ENCODE measurements at regions not wholly inside any gene's neighbourhood (a gene's known extent, or its start where the extent isn't known, plus 50 kb on each side); places are given as distances from the start of the nearest gene placed in this dataset.

DNA sequence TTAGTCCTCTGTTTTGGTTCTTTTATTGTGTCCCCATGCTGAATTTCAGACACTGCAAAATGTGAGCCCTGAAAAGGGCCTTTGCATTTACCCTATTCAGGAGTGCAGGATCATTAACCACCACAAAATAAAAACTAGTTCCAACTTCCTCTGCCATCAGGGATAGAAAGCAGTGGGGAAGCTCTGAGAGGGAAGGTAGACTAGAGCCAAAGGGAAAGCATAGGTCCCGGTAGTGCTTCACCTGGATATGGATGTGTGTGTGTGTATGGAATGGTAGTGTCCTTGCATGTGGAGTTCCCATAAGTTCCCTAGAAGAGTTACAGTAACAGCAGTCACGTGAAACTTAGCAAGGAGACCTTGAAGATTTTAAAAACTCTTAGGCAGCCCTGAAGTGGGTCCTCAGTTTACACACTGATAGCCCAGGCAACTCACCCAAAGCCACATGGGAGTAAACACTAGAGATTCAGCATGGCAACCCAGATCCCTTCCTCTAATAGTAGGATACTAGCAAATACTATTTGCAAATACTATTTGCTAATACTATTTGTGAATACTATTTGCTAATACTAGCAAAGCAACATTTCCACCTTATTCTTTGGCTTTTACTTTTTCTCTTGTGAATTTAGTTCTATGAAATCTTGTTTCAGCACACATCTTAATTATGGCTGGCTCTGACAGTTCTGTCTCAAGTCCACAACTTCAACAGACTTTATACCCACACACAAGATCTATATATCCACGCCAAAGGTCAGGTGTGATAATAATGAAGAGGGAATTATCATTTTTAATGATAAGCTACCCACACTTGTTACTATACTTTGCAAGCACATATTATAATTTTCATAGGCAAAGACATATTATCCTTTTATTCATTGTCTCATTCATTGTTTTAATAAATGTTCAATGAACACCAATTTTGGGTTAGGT is 70.4 kb upstream of the IFNE start:
- in situ Hi-C loops (cut with HindIII; ENCODE audit: extremely low pct_ligation_motif_present, low pct_unique_long_range_greater_than_20kb) (no loop called here), intact Hi-C loops (cut with micrococcal nuclease; ENCODE audit: unreplicated experiment) (no loop called here)
- no peaks in the 10 kb centered on the region for H3K27me3 ChIP-seq (ENCODE audit: control insufficient read depth in 1 of 2, insufficient read depth in 2 of 2, low read length in 2 of 2)
- H4K20me1 ChIP-seq (ENCODE audit: insufficient read depth, low read length) = no peaks in the 10 kb centered on the region
- no peaks in the 10 kb centered on the region for H3K4me1 ChIP-seq (ENCODE audit: insufficient read depth, low read length)
- H3K9ac ChIP-seq (ENCODE audit: insufficient read depth, low read depth, low read length) = no peak overlapping the region
- no peaks in the 10 kb centered on the region for H3K36me3 ChIP-seq (replicated peaks in 1 of 2; ENCODE audit: control insufficient read depth in 1 of 2, insufficient read depth in 2 of 2, low read length in 2 of 2)
- no peaks in the 10 kb centered on the region for H3K79me2 ChIP-seq (ENCODE audit: insufficient read depth, low read length)
- no peak overlapping the region for H3K4me2 ChIP-seq (ENCODE audit: low read depth, low read length)
- H3K9me3 ChIP-seq (ENCODE audit: low read length) = no peaks in the 10 kb centered on the region
- H2AFZ ChIP-seq (ENCODE audit: low read length) = no peak overlapping the region
- no peak overlapping the region for H3K4me3 ChIP-seq (replicated peaks in 1 of 3; ENCODE audit: insufficient read depth in 1 of 3, low read depth in 2 of 3, low read length in 3 of 3)
- BruUV-seq (replicated peaks) = no TSS peak
- 0% methylated on average over 3 of the region's 3 CpGs for WGBS (ENCODE audit: low lambda C conversion rate)
- ATAC-seq (no peak), DNase-seq (ENCODE audit: low spot score) (no peak), FAIRE-seq (no peak)
- no peak overlapping the region for H3K27ac ChIP-seq (ENCODE audit: extremely low read length, insufficient read depth, low read length)
- CTCF ChIA-PET (ENCODE audit: low intra/inter-chr PET ratio, low total read pairs) = no interaction called here
- POLR2A ChIA-PET = no interaction called here
- no peak for TF ChIP-seq DNMT1 (CRISPR knock-in tag; IDR thresholded peaks at IDR 0.05)

DNA sequence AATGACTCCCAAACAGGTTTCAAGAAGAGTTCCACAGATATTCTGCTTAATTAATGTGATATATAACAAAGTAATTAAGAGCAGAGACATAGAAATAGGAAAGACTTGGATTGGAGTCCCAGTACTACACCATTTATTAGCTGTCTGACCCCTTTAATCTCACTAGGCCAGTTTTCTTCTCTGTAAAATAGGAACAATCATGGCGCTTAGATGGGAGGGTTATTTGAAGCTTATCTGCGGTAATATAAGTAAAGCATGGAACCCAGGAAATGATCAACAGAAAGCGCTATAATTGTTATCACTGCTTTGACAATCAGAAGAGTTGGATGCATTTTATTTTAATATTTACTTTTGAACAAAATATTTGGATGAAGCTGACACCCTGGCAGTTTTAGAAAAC is 71.3 kb upstream of the IFNE start:
- CTCF ChIA-PET (ENCODE audit: low intra/inter-chr PET ratio, low total read pairs) = no interaction called here
- Histone ChIP-seq H3K36me3 (replicated peaks in 1 of 2; ENCODE audit: control insufficient read depth in 1 of 2, insufficient read depth in 2 of 2, low read length in 2 of 2) (no peaks in the 10 kb centered on the region), H3K79me2 (ENCODE audit: insufficient read depth, low read length) (no peaks in the 10 kb centered on the region), H3K4me1 (ENCODE audit: insufficient read depth, low read length) (no peaks in the 10 kb centered on the region), H2AFZ (ENCODE audit: low read length) (no peak overlapping the region), H4K20me1 (ENCODE audit: insufficient read depth, low read length) (no peaks in the 10 kb centered on the region), H3K4me3 (replicated peaks in 1 of 3; ENCODE audit: insufficient read depth in 1 of 3, low read depth in 2 of 3, low read length in 3 of 3) (no peak overlapping the region), H3K27me3 (ENCODE audit: control insufficient read depth in 1 of 2, insufficient read depth in 2 of 2, low read length in 2 of 2) (no peaks in the 10 kb centered on the region), H3K27ac (ENCODE audit: extremely low read length, insufficient read depth, low read length) (no peak overlapping the region), H3K9ac (ENCODE audit: insufficient read depth, low read depth, low read length) (no peak overlapping the region), H3K9me3 (ENCODE audit: low read length) (no peaks in the 10 kb centered on the region), H3K4me2 (ENCODE audit: low read depth, low read length) (no peak overlapping the region)
- POLR2A ChIA-PET = no interaction called here
- ATAC-seq = no peak
- in situ Hi-C loops (cut with HindIII; ENCODE audit: extremely low pct_ligation_motif_present, low pct_unique_long_range_greater_than_20kb) = no loop called here
- TF ChIP-seq ZNF616 (CRISPR knock-in tag; IDR thresholded peaks at IDR 0.05; ENCODE audit: low read depth) = no peak
- no peak for TF ChIP-seq MEF2D (CRISPR knock-in tag; IDR thresholded peaks at IDR 0.05)
- TF ChIP-seq GMEB2 (CRISPR knock-in tag; IDR thresholded peaks at IDR 0.05; ENCODE audit: low read depth) = no peak
- no peak for TF ChIP-seq GATAD1 (CRISPR knock-in tag; IDR thresholded peaks at IDR 0.05)
- TF ChIP-seq HDAC2 (CRISPR knock-in tag; IDR thresholded peaks at IDR 0.05) = no peak
- no peak for TF ChIP-seq ZNF343 (CRISPR knock-in tag; IDR thresholded peaks at IDR 0.05)
- TF ChIP-seq, protein P1, sequence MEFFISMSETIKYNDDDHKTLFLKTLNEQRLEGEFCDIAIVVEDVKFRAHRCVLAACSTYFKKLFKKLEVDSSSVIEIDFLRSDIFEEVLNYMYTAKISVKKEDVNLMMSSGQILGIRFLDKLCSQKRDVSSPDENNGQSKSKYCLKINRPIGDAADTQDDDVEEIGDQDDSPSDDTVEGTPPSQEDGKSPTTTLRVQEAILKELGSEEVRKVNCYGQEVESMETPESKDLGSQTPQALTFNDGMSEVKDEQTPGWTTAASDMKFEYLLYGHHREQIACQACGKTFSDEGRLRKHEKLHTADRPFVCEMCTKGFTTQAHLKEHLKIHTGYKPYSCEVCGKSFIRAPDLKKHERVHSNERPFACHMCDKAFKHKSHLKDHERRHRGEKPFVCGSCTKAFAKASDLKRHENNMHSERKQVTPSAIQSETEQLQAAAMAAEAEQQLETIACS (CRISPR knock-in tag; IDR thresholded peaks at IDR 0.05) = no peak
- TF ChIP-seq, protein P2, sequence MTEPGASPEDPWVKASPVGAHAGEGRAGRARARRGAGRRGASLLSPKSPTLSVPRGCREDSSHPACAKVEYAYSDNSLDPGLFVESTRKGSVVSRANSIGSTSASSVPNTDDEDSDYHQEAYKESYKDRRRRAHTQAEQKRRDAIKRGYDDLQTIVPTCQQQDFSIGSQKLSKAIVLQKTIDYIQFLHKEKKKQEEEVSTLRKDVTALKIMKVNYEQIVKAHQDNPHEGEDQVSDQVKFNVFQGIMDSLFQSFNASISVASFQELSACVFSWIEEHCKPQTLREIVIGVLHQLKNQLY (CRISPR knock-in tag; IDR thresholded peaks at IDR 0.05) = no peak
- no peak for DNase-seq (ENCODE audit: low spot score)
- BruUV-seq (replicated peaks) = no TSS peak
- FAIRE-seq = no peak
- 47% methylated on average over 3 of the region's 3 CpGs for WGBS (ENCODE audit: low lambda C conversion rate)
- intact Hi-C loops (cut with micrococcal nuclease; ENCODE audit: unreplicated experiment) = no loop called here

All from HepG2 (cell line).